ENCODE measurements at regions not wholly inside any gene's neighbourhood (a gene's known extent, or its start where the extent isn't known, plus 50 kb on each side); places are given as distances from the start of the nearest gene placed in this dataset.

GRCh38 chr3:130835483-130835882 lies 58.4 kb upstream of the ATP2C1 start:
- TF ChIP-seq CTCF (IDR thresholded peaks at IDR 0.05; ENCODE audit: insufficient read depth, low read length) (no peak), POLR2AphosphoS5 (IDR thresholded peaks at IDR 0.05; ENCODE audit: low read depth) (no peak), REST (IDR thresholded peaks at IDR 0.05; ENCODE audit: insufficient replicate concordance, low read depth) (no peak), GABPA (IDR thresholded peaks at IDR 0.05; ENCODE audit: low read depth) (no peak)

Measured in HL-60 (cell line).